CD4-positive, CD25-positive, alpha-beta regulatory T cell (primary cell): ENCODE measurements at regions not wholly inside any gene's neighbourhood (a gene's known extent, or its start where the extent isn't known, plus 50 kb on each side); places are given as distances from the start of the nearest gene placed in this dataset.

Source experiments
- ATAC-seq, 2 donors: fragments of 150-1000 bp; cut with Tn5 transposase; one replicate each; pipeline ENCODE4 v1.10.0; 2021; ENCODE audit warnings: low read depth in 2 of 2, moderate number of reproducible peaks in 2 of 2, moderate library complexity in 1 of 2
- DNase-seq, 3 donors: peaks; one replicate each; pipeline versions ENCODE4 v3.0.0 to v3.0.0-alpha.2; 2012 to 2022; ENCODE audit warnings: mixed read lengths in 1 of 3
- H3K27ac ChIP-seq: one replicate; pipeline ENCODE4 v1.7.0; 2013; ENCODE audit warnings: mild to moderate bottlenecking, low read length; ENCODE audit not compliant: insufficient read depth, poor library complexity, severe bottlenecking
- H3K27me3 ChIP-seq: one replicate; pipeline ENCODE4 v1.7.0; 2013; ENCODE audit warnings: low read length; ENCODE audit not compliant: control insufficient read depth, insufficient read depth
- H3K36me3 ChIP-seq: one replicate; pipeline ENCODE4 v1.7.0; 2013; ENCODE audit warnings: mild to moderate bottlenecking, low read length, moderate library complexity; ENCODE audit not compliant: control insufficient read depth, insufficient read depth
- H3K4me1 ChIP-seq: 2 replicates; pipeline ENCODE4 v1.7.0; 2013; ENCODE audit warnings: mild to moderate bottlenecking, low read length; ENCODE audit not compliant: insufficient read depth, control insufficient read depth, poor library complexity, severe bottlenecking
- H3K4me3 ChIP-seq: one replicate; pipeline ENCODE4 v1.7.0; 2013; ENCODE audit warnings: low read depth, mild to moderate bottlenecking, low read length, moderate library complexity
- H3K9me3 ChIP-seq, 2 experiments: 1 replicate in 1 of 2; 2 replicates in 1 of 2; pipeline ENCODE4 v1.7.0; 2013; ENCODE audit warnings: low read length in 2 of 2, mild to moderate bottlenecking in 1 of 2, moderate library complexity in 1 of 2; ENCODE audit not compliant: control insufficient read depth in 2 of 2
- H3K27ac Mint-ChIP-seq, 3 donors: one replicate each; pipeline ENCODE4 v1.8.0; 2020 to 2022; ENCODE audit warnings: mild to moderate bottlenecking in 3 of 3, mixed read lengths in 3 of 3, moderate library complexity in 2 of 3
- H3K27me3 Mint-ChIP-seq: one replicate; pipeline ENCODE4 v1.8.0; 2022; ENCODE audit warnings: mild to moderate bottlenecking, mixed read lengths
- H3K36me3 Mint-ChIP-seq: one replicate; pipeline ENCODE4 v1.8.0; 2020; ENCODE audit warnings: mixed read lengths
- H3K4me1 Mint-ChIP-seq, 4 donors: one replicate each; pipeline ENCODE4 v1.8.0; 2020 to 2022; ENCODE audit warnings: mixed read lengths in 4 of 4, mild to moderate bottlenecking in 1 of 4
- H3K4me3 Mint-ChIP-seq, 4 donors: one replicate each; pipeline ENCODE4 v1.8.0; 2020 to 2022; ENCODE audit warnings: mild to moderate bottlenecking in 4 of 4, mixed read lengths in 4 of 4, moderate library complexity in 3 of 4
- H3K9me3 Mint-ChIP-seq, 7 donors: one replicate each; pipeline ENCODE4 v1.8.0; 2020 to 2022; ENCODE audit warnings: mixed read lengths in 7 of 7, mild to moderate bottlenecking in 3 of 7, moderate library complexity in 2 of 7

DNA sequence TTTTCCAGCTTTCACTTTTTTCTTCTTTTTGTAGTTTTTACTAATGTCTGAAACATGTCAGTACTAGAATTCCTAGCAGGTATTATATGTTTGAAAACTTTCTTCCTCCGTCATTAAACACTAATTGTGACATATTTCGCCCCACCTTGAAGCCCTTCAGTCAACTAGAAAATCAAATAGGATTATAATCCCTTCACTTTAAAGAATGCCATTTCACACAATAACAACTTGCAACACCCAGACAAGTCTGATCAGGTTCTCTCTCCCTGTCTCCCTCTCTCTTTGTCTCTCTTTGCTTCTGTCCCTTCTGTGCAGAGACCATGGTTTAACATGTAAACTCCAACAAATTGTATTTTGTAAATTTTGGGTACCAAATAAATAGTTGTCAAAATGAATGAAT lies 373.5 kb downstream of the SEMA3D start:
- DNase-seq = no peak
- Mint-ChIP-seq H3K36me3 (no peaks in the 10 kb centered on the region), H3K27ac (no peak overlapping the region), H3K4me3 (no peak overlapping the region), H3K27me3 (no peaks in the 10 kb centered on the region), H3K4me1 (no peaks in the 10 kb centered on the region), H3K9me3 (peaks cover 0 to 15% (median 2%) of the 10 kb centered on the region in 7 donors)
- Histone ChIP-seq H3K4me1 (no peaks in the 10 kb centered on the region), H3K27ac (no peak overlapping the region), H3K4me3 (no peak overlapping the region), H3K27me3 (no peaks in the 10 kb centered on the region), H3K36me3 (no peaks in the 10 kb centered on the region), H3K9me3 (no peaks in the 10 kb centered on the region)
- ATAC-seq = no peak

DNA sequence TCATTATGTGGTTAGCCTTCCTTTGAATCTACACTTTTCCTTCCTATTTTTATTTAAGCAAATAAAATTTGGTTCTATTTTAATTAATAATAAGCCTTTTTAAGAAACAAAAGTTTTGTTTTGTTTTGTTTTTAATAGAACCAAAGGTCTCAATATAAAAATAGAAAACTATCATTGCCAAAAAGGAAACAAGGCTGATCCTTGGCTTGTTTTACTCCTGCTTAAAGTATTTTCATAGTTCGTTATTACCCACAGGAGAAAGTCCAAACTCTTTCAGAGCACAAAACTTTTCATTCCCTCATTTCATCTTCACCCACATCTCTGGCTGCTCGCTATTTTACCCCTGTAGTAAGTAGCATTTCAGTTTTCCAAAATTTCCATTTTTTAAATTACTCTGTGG lies 374.8 kb downstream of the SEMA3D start:
- Mint-ChIP-seq H3K27ac (no peak overlapping the region), H3K27me3 (no peaks in the 10 kb centered on the region), H3K36me3 (no peaks in the 10 kb centered on the region), H3K4me1 (no peaks in the 10 kb centered on the region), H3K9me3 (peaks cover 0 to 28% (median 2%) of the 10 kb centered on the region in 7 donors), H3K4me3 (no peak overlapping the region)
- Histone ChIP-seq H3K4me3 (no peak overlapping the region), H3K9me3 (no peaks in the 10 kb centered on the region), H3K27me3 (no peaks in the 10 kb centered on the region), H3K27ac (no peak overlapping the region), H3K4me1 (no peaks in the 10 kb centered on the region), H3K36me3 (no peaks in the 10 kb centered on the region)
- no peak for DNase-seq
- no peak for ATAC-seq

DNA sequence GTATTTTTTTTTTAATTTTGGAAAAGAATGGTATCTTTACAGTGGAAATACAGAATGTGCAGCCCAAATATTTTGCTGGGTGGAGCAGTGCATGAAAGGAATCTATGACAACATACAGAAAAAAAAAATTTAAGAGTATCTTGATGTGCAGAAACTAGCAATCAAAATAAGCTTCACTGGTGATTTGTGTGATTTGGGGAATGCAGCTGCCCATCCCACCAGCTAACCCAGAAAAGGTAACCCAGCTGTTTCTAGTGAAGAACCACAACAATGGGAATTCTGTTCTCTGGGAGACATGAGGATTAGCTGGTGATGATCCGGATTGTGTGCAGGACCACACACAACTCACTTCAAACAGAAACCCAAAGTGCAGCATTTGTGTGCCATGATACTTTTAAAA lies 375.5 kb downstream of the SEMA3D start:
- H3K4me3 Mint-ChIP-seq = no peak overlapping the region
- H3K4me1 ChIP-seq = no peaks in the 10 kb centered on the region
- H3K27me3 ChIP-seq = no peaks in the 10 kb centered on the region
- H3K4me1 Mint-ChIP-seq = no peaks in the 10 kb centered on the region
- no peaks in the 10 kb centered on the region for H3K9me3 ChIP-seq
- no peak for ATAC-seq
- DNase-seq = no peak
- H3K36me3 ChIP-seq = no peaks in the 10 kb centered on the region
- no peak overlapping the region for H3K27ac Mint-ChIP-seq
- no peaks in the 10 kb centered on the region for H3K27me3 Mint-ChIP-seq
- no peak overlapping the region for H3K27ac ChIP-seq
- H3K4me3 ChIP-seq = no peak overlapping the region
- peaks cover 0 to 30% (median 2%) of the 10 kb centered on the region in 7 donors for H3K9me3 Mint-ChIP-seq
- no peaks in the 10 kb centered on the region for H3K36me3 Mint-ChIP-seq

DNA sequence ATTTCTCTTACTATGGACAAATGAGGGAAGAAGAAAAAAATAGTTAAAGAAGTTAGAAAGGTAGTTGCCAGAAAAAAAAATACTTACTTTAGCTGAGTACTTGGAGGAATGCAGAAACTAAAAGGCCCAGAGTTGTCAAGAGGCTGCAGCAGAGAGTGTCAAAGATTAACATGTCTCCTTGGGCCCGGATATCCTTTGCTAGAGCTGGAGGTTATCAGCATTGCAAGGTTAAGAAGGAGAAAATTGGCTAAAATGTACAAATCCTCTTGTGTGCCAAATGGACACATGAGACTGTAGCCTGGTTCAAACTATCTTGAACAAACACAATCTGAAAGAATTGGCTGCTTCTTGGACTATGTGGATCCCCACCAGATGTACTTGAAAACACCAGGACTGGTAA lies 377.0 kb downstream of the SEMA3D start:
- ATAC-seq (no peak), DNase-seq (no peak)
- Histone ChIP-seq H3K4me3 (no peak overlapping the region), H3K4me1 (no peaks in the 10 kb centered on the region), H3K27ac (no peak overlapping the region), H3K36me3 (no peaks in the 10 kb centered on the region), H3K27me3 (no peaks in the 10 kb centered on the region), H3K9me3 (no peaks in the 10 kb centered on the region)
- Mint-ChIP-seq H3K4me1 (no peaks in the 10 kb centered on the region), H3K36me3 (no peaks in the 10 kb centered on the region), H3K27ac (no peak overlapping the region), H3K9me3 (peaks cover 0 to 30% (median 2%) of the 10 kb centered on the region in 7 donors), H3K4me3 (no peak overlapping the region), H3K27me3 (no peaks in the 10 kb centered on the region)

DNA sequence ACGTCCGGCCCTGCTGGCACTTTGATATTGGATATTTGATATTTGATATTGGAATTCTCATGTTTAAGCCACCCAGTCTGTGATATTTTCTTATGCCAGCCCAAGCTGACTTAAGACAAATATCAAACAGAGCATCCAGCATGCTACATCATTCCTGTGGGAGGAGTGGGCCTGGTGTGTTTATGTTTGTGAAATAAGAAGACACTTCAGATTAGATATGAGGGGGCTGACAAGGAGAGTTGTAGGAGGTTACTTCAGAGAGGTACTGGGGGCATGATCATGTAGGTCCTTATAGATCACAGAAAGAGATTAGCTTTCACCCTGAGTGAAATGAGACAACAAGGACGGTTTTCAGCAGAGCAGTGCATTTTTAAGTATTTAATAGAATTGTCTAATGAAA lies 382.9 kb downstream of the SEMA3D start:
- Histone ChIP-seq H3K27ac (no peak overlapping the region), H3K27me3 (no peaks in the 10 kb centered on the region), H3K4me3 (no peak overlapping the region), H3K36me3 (no peaks in the 10 kb centered on the region), H3K9me3 (no peaks in the 10 kb centered on the region), H3K4me1 (no peaks in the 10 kb centered on the region)
- DNase-seq (no peak), ATAC-seq (no peak)
- no peaks in the 10 kb centered on the region for H3K36me3 Mint-ChIP-seq
- H3K27me3 Mint-ChIP-seq = no peaks in the 10 kb centered on the region
- no peak overlapping the region for H3K4me3 Mint-ChIP-seq
- H3K27ac Mint-ChIP-seq = no peak overlapping the region
- H3K4me1 Mint-ChIP-seq = no peaks in the 10 kb centered on the region
- H3K9me3 Mint-ChIP-seq = peaks cover 2 to 27% (median 5%) of the 10 kb centered on the region in 7 donors

DNA sequence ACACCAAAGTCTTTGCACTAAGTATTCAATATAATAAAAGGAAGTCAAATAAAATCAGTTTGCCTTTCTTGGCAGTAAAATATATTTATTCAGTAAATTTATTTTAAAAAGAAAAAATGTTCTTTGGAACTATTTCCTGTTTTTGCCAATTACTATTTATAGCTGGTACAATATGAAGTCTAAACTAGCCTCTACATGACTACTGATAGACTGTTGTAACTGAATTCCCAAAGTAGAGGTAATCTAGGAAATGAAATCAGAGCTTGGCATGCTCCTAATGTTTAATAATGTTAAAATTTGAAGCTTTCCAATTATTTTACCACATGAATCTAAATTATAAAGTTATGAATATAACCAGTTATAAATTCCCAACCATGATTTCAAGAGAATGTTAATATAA lies 385.5 kb downstream of the SEMA3D start:
- Histone ChIP-seq H3K9me3 (no peaks in the 10 kb centered on the region), H3K36me3 (no peaks in the 10 kb centered on the region), H3K27ac (no peak overlapping the region), H3K27me3 (no peaks in the 10 kb centered on the region), H3K4me3 (no peak overlapping the region), H3K4me1 (no peaks in the 10 kb centered on the region)
- no peaks in the 10 kb centered on the region for H3K4me1 Mint-ChIP-seq
- H3K27ac Mint-ChIP-seq = no peak overlapping the region
- no peaks in the 10 kb centered on the region for H3K27me3 Mint-ChIP-seq
- DNase-seq (no peak), ATAC-seq (no peak)
- peaks cover 0 to 20% (median 7%) of the 10 kb centered on the region in 7 donors for H3K9me3 Mint-ChIP-seq
- H3K4me3 Mint-ChIP-seq = no peak overlapping the region
- H3K36me3 Mint-ChIP-seq = no peaks in the 10 kb centered on the region

DNA sequence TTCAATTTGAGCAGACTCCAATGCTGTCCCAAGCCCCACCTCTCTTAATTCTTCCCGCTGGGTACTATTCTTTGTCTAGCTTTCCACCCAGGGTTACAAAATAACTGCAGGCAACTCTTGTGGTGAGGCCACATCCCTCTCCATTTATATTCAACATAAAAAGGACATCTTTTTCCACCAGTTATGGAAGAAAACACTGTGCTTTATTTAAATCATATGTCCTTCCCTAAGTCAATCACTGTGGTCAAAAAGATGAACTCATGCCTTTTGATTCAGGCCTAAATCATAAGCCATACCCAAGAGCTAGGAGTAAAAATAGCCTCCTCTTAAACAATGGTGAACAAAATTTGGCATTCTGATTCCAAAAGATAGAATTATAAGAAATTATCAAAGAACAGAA lies 386.0 kb downstream of the SEMA3D start:
- H3K4me3 ChIP-seq = no peak overlapping the region
- DNase-seq = no peak
- ATAC-seq = no peak
- Mint-ChIP-seq H3K36me3 (no peaks in the 10 kb centered on the region), H3K4me3 (no peak overlapping the region), H3K27me3 (no peaks in the 10 kb centered on the region), H3K9me3 (peaks cover 0 to 25% (median 9%) of the 10 kb centered on the region in 7 donors), H3K27ac (no peak overlapping the region), H3K4me1 (no peaks in the 10 kb centered on the region)
- no peak overlapping the region for H3K27ac ChIP-seq
- H3K27me3 ChIP-seq = no peaks in the 10 kb centered on the region
- H3K36me3 ChIP-seq = no peaks in the 10 kb centered on the region
- no peaks in the 10 kb centered on the region for H3K9me3 ChIP-seq
- no peaks in the 10 kb centered on the region for H3K4me1 ChIP-seq

DNA sequence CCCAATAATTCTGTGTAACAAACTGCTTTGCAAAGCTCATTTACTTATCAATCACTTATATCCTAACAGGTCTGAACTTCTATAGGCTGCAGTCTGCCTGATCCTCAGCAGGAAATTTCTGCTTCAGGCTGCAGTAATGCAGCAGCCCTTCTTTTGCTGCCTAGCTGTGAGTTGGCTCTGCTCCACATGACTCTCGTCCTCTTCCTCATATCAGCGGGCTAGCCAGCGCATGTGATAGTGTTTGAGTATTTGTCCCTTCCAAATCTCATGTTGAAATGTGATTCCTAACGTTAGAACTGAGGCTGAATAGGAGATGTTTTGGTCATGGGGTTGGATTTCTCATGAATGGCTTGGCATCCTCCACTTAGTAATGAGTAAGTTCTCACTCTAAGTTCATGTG lies 387.8 kb downstream of the SEMA3D start:
- no peaks in the 10 kb centered on the region for H3K9me3 ChIP-seq
- no peak overlapping the region for H3K27ac ChIP-seq
- Mint-ChIP-seq H3K4me3 (no peak overlapping the region), H3K9me3 (peaks cover 0 to 31% (median 10%) of the 10 kb centered on the region in 7 donors), H3K27me3 (no peaks in the 10 kb centered on the region), H3K27ac (no peak overlapping the region), H3K36me3 (no peaks in the 10 kb centered on the region), H3K4me1 (no peaks in the 10 kb centered on the region)
- H3K4me1 ChIP-seq = no peaks in the 10 kb centered on the region
- DNase-seq (no peak), ATAC-seq (no peak)
- H3K36me3 ChIP-seq = no peaks in the 10 kb centered on the region
- no peaks in the 10 kb centered on the region for H3K27me3 ChIP-seq
- no peak overlapping the region for H3K4me3 ChIP-seq
